HG03060 (cell line): ENCODE measurements at regions not wholly inside any gene's neighbourhood (a gene's known extent, or its start where the extent isn't known, plus 50 kb on each side); places are given as distances from the start of the nearest gene placed in this dataset.
"Not testable (repeated sequence)": the region's sequence is repeated elsewhere in the genome, so short reads cannot be mapped to it uniquely, and the experiment has no call there.

Experiments used
- ATAC-seq: cut with Tn5 transposase; IDR thresholded peaks from one replicate; pipeline ENCODE4 v1.9.1; 2021; ENCODE audit warnings: low read depth, moderate number of reproducible peaks; ENCODE audit not compliant: unreplicated experiment

DNA sequence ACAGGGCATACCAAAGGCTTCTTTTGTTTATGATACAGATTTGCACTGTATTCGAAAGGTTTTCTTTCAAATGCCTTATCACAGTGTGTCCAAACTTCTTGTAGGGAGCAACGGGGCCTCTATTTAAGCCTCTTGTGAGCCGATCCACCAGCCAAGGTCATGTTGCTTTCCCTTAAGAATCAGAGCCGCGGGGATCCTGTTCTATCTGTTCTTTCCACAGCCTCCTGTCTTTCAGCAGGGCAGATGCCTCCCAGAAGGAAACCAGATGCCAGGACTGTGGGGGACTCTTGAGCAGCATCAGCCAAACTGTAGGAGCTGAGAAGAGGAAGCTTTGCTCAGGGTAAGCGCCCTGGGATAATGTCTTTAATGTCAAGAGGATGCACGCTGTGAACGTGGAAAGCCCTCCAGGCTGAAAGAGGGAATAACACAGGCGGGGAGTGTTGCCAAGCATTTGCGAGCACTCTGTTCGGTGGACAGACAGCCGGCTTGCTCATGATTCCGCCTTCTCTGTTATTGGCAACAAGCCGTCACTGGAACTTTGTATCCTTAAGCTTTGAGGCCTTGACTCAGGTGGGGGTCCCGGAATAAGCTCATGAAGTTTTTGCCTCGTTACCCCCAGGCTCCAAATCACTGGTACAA, 279.8 kb upstream of the FRG1 start:
- ATAC-seq, result no peak

DNA sequence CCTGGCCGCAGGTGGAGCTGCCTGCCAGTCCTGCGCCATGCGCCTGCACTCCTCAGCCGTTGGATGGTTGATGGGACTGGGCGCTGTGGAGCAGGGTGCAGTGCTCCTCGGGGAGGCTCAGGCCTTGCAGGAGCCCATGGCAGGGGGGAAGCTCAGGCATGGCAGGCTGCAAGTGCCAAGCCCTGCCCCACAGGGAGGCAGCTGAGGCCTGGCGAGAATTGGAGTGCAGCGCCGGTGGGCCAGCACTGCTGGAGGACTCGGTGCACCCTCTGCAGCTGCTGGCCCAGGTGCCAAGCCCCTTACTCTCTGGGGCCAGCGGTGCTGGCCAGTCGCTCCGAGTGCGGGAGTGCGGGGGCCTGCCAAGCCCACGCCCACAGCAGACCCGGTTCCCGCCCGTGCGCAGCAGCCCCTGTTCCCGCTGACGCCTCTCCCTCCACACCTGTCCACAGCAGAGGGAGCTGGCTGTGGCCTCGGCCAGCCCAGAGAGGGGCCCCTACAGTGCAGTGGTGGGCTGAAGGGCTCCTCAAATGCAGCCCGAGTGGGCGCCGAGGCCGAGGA, 275.9 kb upstream of the FRG1 start:
- no peak for ATAC-seq

DNA sequence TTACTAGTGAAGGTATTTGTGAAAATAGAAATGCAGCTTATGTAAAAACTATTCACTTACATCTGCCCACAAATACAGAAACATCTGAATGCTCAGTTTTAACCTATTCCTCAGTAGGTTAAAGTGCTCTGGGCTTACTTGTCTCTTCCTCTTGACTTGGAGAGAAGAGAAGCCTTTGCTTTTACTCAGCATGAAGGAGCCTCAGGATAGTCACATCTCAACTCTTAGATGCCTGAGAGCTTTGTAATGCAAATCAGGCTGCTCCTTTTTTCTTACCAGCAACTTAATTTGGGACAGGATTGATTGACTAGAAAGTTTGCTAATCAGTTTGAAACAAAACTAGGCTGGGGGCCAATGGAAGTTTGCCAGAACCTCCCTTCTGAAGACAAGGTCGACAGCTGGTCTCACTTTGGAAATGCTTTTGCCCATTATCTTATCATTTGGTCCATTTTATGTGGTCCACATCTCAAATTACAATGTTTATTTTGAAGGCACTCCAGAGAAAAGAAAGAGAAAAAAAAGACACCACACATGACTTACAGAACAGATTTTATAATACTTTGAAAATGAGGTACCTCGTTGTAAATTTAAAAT, 274.9 kb upstream of the FRG1 start:
- ATAC-seq, result not testable (repeated sequence)

DNA sequence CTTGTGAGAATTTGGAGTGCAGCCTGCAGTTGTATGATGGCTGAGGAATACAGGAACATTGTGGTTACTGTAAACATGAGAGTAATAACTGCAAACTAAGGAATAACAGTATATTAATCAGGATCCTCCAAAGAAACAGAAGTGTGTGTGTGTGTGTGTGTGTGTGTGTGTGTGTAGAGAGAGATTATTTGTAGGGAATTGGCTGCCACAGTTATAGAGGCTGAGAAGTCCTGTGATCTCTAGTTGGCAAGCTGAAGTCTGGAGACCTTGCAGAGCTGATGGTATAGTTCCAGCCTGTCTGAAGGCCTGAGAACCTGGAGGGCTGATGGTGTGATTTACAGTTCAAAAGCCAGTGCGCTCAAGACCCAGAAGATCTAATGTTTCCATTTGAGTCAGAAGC, 273.3 kb upstream of the FRG1 start:
- ATAC-seq, result not testable (repeated sequence)

DNA sequence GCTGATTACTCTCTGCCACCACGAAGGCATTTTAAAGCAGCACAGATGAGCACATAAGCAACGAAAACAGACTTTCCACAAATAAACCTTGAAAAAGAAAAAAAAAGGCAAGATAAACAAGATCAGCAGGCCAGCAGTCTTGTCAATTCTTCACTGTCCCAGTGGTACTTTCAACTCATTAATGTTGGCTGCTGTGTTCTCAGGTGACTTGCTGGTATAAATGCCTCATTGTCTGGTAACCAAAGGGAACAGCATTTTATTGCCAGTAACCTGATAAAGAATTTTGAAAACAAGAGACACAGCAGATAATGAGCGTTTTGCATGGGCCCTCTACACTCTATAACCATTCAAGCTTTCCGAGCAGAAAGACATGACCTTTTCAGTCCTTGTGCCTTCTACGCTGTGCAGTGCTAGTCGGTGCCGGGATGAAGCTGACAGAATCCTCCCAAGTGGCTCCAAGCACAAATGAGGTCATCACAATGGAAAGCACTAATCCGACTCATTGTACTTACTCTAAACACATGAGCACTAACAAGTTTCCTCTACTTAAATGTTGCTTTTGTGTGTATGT, 242.9 kb upstream of the FRG1 start:
- ATAC-seq, result not testable (repeated sequence)

DNA sequence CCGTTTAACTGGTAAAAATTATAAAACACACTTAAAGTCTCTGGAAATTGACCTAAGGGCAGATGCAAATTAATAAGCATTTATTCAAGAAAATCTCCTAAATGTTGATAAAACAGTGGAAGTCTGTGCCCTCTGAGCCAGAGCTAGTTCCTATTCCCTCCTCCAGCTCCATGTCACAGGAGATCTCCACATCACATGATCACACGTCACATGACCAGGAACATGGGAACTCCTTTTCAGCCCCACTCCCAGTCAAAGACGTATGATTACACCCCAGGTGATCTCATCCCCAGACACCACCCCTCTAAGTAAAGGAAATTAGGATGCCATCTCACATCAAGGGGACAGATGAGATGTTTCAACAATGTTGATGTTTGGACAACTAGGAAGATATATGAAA, 237.7 kb upstream of the FRG1 start:
- ATAC-seq, result not testable (repeated sequence)

DNA sequence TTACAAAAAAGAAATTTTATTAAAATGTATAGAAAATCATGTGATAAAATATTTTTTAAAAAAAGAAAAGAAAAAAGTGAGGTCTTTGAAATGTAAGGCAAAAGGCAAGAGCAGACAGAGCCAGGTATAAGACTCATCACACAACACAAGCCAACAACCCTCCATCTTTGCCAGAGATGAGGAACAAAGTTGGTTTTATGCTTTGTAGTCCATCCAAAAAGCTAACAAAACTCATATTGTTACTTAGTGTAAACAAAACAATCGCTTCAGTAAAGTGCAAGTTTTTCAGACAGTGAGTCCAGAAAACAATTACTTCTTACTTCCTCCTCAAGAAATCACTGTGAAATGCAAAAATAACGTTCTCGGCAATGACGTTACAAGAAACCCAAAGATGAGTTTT, 233.9 kb upstream of the FRG1 start:
- ATAC-seq, result not testable (repeated sequence)

DNA sequence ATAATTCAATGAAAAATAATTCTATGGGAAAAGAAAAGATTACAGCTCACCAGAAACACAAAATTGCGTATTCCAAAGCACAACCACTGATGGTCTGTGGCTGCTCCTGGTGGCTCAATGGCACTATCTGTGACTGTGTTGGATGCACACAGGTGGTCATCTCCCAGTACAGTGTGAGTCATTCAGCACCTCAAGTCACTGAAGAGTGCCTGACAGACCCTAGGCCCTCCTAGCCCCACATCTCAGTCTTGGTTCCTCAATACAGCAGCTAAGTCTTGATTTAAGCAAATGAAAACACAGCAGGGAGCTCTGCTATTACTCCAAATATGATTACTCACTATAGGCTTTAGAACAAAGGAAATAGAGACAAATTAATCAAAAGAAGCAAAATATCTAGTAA, 233.4 kb upstream of the FRG1 start:
- not testable (repeated sequence) for ATAC-seq

DNA sequence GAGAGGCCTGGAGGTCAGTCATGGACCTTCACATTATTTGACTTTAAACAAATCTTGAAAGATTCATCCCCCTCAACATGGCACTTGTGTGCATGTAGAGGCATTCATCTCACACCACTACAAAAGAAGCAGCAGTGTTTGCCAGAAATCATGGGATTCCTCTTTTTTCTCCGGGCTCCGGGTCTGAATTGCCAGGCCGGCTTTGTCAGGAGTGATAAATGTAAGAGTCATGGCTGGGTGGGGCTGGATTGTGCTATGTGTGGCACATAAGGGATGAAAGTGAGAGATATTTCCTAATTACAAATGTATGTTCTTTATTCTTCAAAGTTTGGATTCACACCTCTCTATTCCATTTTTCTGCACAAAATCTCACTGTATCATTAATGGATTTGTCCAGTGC, 228.7 kb upstream of the FRG1 start:
- not testable (repeated sequence) for ATAC-seq

DNA sequence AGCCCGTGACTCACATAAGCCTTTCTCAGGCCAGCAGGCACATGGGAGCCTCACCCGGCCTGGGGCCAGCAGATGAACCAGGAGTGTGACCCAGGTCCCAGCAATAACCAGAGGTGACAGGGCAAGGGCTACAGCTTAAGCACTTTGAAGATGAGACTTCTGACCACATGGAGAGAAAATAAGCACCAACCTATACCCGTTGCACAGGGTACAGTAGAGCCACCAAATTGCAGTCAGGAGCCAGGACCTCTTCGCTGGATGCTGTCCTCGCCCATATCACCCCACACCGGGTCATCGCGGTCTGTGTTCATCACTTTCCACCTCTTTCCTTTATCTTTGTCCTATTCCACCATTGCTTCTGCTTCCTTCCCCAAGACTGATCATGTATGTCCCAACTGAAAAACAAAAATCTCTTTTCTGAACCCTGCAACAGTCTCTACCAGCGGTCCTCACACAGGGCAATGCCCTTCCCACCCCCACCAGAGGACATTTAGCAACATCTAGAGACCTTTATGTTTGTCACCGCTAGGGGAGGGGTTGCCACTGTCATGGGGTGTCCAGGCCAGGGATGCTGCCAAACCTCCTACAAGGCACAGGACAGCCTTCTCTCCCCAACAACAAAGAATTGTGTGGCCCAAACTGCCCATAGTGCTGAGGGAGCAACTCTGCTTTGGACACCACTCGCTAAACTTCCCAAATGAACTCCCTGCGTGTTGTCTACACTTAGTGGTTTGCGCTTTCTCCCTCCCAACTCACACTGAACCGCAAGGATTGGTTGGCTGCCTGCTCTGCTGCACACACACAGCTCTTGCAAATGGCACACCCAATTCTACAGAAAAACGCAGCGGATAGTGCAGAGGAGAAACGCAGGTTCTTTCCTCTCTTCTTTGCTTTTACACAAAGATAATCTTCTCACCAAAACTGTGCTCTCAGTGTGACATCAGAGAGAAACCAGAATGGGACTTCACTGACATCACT, 219.4 kb upstream of the FRG1 start:
- not testable (repeated sequence) for ATAC-seq

DNA sequence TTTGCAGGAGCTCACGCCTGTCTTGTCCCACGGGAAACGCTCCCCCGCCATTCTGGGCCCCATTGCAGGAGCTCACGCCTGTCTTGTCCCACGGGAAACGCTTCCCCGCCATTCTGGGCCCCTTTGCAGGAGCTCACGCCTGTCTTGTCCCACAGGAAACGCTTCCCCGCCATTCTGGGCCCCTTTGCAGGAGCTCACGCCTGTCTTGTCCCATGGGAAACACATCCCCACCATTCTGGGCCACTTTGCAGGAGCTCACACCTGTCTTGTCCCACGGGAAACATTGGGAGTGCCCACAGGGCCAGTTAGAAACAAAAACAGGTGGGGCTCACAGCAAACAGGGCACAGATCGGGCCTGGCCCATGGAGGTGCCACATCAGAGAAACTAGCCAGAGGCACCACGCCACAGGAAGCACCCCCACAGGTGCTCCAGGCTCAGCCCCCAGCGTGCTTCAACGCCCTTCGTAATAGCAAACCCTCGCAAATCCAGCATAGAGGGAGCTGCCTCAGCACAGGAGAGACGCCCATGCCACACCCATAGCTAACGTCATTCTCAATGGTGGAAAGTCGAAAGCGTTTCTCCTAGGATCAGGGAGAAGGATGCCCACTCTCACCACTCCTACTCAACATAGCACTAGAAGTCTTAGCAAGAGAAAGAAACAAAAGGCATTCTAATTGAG, 218.2 kb upstream of the FRG1 start:
- not testable (repeated sequence) for ATAC-seq

DNA sequence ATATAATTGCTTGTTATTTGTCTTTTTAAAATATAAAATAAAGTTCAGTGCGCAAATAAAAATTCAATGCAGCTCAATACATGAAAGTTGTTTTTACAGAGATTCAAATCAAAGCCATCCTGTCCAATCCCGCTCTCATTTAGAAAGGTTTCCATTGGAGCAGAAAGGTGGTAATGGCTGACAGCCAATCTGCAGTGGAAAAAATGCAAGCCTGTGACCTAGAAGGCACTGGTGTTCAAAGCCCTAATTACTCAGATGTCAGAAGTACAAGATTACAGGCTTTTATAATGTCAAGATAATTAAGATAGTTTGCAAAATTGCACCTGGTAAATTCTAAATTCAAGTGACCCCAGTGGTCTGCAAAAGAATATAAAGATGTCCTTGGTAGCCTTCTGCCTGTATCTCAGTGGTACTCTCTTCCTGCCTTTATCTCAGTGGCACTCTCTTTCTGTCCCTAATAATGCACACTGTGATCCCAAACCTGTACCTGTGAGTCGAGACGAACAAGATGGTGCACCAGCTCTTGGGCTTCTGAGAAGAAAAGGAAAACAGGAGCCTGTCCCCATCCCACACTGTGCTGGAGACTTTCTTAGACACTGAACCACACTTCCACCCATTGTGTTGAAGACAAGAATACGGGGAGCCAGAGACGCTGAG, 212.6 kb upstream of the FRG1 start:
- ATAC-seq, result not testable (repeated sequence)

DNA sequence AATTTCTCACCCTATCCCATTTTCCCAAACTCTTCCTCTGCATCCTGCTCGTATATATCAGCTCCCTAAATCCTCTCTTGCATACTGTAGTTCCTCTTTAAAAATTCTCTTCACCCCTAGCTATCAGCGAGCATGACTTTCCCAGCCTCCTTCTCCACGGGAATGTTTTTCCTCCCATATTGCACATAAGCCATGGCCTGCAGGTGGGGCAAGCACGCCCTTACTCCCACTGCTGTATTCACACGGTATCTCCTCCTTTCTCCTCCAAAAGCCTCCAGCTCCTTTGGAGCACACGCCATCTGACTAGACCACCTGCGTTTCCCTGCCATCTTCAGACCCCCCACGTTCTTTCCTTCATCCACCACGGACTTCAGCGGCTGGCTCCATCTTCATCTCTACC, 208.7 kb upstream of the FRG1 start:
- ATAC-seq, result not testable (repeated sequence)

DNA sequence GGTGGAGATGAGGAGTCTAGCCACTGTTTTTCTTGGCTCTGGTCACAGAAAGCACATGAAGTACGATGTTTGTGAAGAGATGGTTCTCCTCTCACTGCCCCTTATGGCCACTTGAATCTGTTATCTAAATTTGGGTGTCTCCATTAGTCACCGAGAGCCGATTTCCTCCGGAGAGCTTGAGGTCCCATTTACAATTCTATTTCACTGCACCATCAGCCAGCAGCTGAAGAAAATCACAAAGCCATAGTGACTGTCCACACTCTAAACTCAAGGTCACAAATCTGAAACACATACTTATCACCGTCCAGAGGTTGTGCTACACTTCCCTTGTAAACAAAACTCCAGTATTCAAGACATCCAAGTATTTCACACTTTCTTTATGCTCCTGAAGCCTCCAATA, 207.2 kb upstream of the FRG1 start:
- not testable (repeated sequence) for ATAC-seq

DNA sequence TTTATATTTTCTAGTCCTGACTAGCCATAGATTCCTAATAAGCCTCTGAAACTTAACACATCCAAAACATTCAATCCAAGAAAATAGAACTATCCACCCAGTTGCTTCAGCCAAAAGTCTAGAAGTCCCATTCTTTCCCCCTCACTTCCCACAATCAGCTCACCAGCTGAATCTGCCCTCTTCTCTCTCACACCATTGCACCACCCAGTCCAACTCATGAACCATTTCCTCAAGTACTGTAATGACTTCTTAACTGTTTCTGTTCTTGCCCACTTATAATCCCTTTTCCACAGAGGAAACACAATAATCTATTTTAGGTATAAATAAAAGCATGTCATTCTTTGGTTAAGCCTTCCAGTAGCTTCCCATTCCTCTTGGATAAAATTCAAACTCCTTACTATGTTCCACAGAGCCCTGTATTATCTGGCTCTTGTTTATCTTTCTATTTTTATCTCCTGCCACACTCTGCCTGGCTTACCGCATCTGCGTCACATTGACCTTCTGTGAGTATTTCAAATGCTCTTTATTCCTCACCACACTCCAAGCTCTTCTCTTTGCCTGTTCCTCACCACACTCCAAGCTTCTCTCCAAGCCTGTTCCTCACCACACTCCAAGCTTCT, 205.9 kb upstream of the FRG1 start:
- not testable (repeated sequence) for ATAC-seq

DNA sequence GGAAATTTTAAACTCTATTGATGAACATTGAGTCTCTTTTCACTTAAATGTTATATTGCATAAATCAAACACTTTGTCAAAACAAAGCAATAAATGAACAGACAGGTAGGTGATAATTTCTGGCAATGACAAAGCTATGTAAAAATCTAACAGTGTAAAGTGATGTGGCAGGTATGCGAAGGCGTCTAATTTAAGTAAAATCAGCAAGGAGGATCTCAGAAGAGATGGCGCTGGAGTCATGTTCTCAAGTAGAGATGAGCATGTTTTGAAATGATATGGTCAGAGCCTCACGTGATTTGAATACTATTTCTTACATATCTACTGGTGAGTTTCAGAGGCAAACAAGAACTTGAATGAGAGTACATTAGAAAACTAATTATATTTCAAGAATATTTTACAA, 204.0 kb upstream of the FRG1 start:
- ATAC-seq, result not testable (repeated sequence)

DNA sequence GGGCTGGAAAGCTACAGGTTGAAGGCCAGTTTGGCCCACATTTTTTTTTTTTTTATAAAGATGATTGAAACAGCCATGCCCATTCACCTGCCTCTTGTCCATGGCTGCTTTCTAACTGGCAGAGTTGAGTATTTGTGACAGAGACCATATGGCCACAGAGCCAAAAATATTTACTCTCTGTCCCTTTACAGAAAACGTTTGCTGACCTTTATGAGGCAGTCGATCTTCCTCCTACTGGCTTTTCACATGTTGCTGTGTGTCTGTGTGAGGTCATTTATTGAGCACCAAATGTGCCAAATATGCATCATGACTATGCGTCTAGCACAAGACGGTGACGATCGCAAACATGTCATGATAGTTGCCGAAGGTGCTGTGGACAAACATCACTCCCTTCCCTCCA, 200.6 kb upstream of the FRG1 start:
- ATAC-seq, result not testable (repeated sequence)

DNA sequence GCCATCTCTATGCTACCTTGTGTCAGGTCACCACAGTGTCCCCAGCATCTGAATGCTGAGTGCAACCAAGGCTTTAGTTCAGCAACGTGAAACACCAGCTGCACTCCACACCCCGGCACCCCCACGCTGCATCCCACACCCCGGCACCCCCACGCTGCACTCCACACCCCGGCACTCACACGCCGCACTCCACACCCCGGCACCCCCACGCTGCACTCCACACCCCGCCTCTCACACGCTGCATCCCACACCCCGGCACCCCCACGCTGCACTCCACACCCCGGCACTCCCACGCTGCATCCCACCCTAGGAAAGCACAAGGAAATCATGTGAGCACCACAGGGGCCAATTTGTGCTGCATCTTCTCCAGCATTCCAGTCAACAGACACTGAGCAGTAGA, 199.8 kb upstream of the FRG1 start:
- ATAC-seq, result no peak

DNA sequence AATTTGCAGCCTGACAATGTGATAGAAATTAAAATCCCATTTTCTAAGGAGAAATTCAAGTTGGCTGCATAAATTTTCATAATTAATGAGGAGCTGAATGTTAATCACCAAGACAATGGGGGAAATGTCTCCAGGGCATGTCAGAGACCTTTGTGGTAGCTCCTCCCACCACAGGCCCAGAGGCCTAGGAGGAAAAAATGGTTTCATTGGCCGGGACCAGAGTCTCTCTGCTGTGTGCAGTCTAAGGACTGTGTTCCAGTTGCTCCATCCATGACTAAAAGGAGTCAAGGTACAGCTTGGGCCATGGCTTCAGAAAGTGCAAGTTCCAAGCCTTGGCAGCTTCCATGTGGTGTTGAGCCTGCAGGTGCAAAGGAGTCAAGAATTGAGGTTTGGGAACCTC, 187.6 kb upstream of the FRG1 start:
- ATAC-seq, result not testable (repeated sequence)
